OCI-LY7 (cell line): ENCODE measurements at regions not wholly inside any gene's neighbourhood (a gene's known extent, or its start where the extent isn't known, plus 50 kb on each side); places are given as distances from the start of the nearest gene placed in this dataset.

ENCODE experiments used
- BruUV-seq: library from RNA; stranded (reverse); fragments of 400-500 nt; replicated peaks from 2 replicates; lab custom pipeline; 2021; lab: Mats Ljungman, UMichigan
- CTCF ChIA-PET: fragments of 300-600 bp; sonication (Branson Sonifier 250); formaldehyde crosslinking; loops from one replicate; lab custom pipeline; 2022; ENCODE audit warnings: antibody characterized with exemption; ENCODE audit not compliant: unreplicated experiment; lab: Charles Lee
- POLR2A ChIA-PET: fragments of 300-600 bp; sonication (Branson Sonifier 250); formaldehyde crosslinking; loops from one replicate; lab custom pipeline; 2022; ENCODE audit warnings: antibody characterized with exemption; lab: Charles Lee
- DNase-seq: peaks from one replicate; pipeline ENCODE4 v3.0.0-alpha.2; 2015; ENCODE audit warnings: low spot score
- H2AFZ ChIP-seq: fragments of 200-600 bp; sonication (generic), shearing (Covaris generic); 2 replicates; pipeline ENCODE4 v1.6.1; 2014; ENCODE audit warnings: mild to moderate bottlenecking, antibody characterized with exemption, low read length, moderate library complexity
- H3K27ac ChIP-seq: fragments of 200-600 bp; sonication (generic); 2 replicates; pipeline ENCODE4 v1.5.1; 2014; ENCODE audit warnings: mixed run types, low read depth, mild to moderate bottlenecking, moderate library complexity, low read length, inconsistent platforms; ENCODE audit not compliant: poor library complexity, severe bottlenecking
- H3K36me3 ChIP-seq: fragments of 200-600 bp; sonication (generic); 2 replicates; pipeline ENCODE4 v1.6.1; 2014; ENCODE audit warnings: mild to moderate bottlenecking, antibody characterized with exemption, low read length, moderate library complexity, mixed read lengths; ENCODE audit not compliant: insufficient read depth
- H3K4me1 ChIP-seq: fragments of 200-600 bp; sonication (generic); 2 replicates; pipeline ENCODE4 v1.5.1; 2014; ENCODE audit warnings: mild to moderate bottlenecking, low read length; ENCODE audit not compliant: insufficient read depth, poor library complexity, severe bottlenecking
- H3K4me2 ChIP-seq: fragments of 200-600 bp; sonication (generic); 2 replicates; pipeline ENCODE4 v1.6.1; 2014; ENCODE audit warnings: mild to moderate bottlenecking, low read length
- H3K4me3 ChIP-seq: fragments of 200-600 bp; sonication (generic); 2 replicates; pipeline ENCODE4 v1.5.1; 2014; ENCODE audit warnings: mild to moderate bottlenecking, low read depth, low read length; ENCODE audit not compliant: poor library complexity, severe bottlenecking
- H3K79me2 ChIP-seq: fragments of 200-600 bp; sonication (generic); 2 replicates; pipeline ENCODE4 v1.6.1; 2016; ENCODE audit warnings: low read depth, mild to moderate bottlenecking, low read length, moderate library complexity, mixed read lengths; ENCODE audit not compliant: insufficient read depth
- H3K9me2 ChIP-seq: fragments of 200-600 bp; sonication (generic); 2 replicates; pipeline ENCODE4 v1.6.1; 2016; ENCODE audit warnings: mild to moderate bottlenecking, low read length, mixed read lengths; ENCODE audit not compliant: insufficient read depth
- H3K9me3 ChIP-seq: fragments of 200-600 bp; sonication (generic); 2 replicates; pipeline ENCODE4 v1.6.1; 2014; ENCODE audit warnings: mild to moderate bottlenecking, mixed run types, low read length, mixed read lengths
- H4K20me1 ChIP-seq: fragments of 200-600 bp; sonication (generic); 2 replicates; pipeline ENCODE4 v1.6.1; 2014; ENCODE audit warnings: mild to moderate bottlenecking, antibody characterized with exemption, low read length, moderate library complexity, mixed read lengths; ENCODE audit not compliant: insufficient read depth
- EZH2phosphoT487 ChIP-seq: fragments of 200-600 bp; sonication (generic); IDR thresholded peaks from 2 replicates; pipeline ENCODE4 v1.6.1; 2018; ENCODE audit warnings: low read depth, borderline replicate concordance, mild to moderate bottlenecking, mixed run types, antibody characterized with exemption, low read length, moderate library complexity, mixed read lengths
- intact Hi-C: fragments of 100-400 bp; cut with micrococcal nuclease; formaldehyde crosslinking; loops from one replicate; pipeline ENCODE4 v1.10.0; 2022; ENCODE audit not compliant: unreplicated experiment
- TF ChIP-seq, protein P1 (sequence below): fragments of 200-600 bp; sonication (generic); conservative IDR thresholded peaks from 2 replicates; pipeline ENCODE4 v1.5.1; 2014; ENCODE audit warnings: mild to moderate bottlenecking, antibody characterized with exemption, low read length, moderate library complexity, mixed read lengths

DNA sequence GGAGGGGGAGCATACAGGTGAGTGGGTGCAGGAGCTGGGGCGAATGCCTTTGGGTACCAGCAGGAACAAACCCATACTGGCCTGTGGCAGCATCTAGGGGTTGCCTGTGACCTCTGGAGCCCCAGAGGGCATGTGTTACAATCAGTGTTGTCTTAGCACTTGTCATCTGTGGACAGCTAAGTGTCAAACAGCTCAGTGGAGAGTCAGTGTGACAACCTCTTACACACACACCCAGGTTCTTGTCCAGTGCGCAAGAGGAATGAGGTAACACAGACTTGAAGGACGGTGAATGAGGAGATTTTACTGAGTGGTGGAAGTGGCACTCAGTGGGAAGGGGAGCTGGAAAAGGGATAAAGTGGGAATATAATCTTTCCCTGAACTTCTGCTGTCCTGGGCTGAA lies 54.1 kb upstream of the DDIT4L start:
- CTCF ChIA-PET, result no interaction called here
- Histone ChIP-seq H3K27ac (no peak overlapping the region), H3K4me3 (no peak overlapping the region), H3K4me1 (no peaks in the 10 kb centered on the region), H3K9me3 (no peaks in the 10 kb centered on the region), H2AFZ (no peak overlapping the region), H3K9me2 (no peaks in the 10 kb centered on the region), H4K20me1 (no peaks in the 10 kb centered on the region), H3K79me2 (no peaks in the 10 kb centered on the region), H3K4me2 (no peak overlapping the region), H3K36me3 (no peaks in the 10 kb centered on the region)
- intact Hi-C loops, result no loop called here
- no TSS peak for BruUV-seq
- DNase-seq, result no peak
- POLR2A ChIA-PET, result interaction anchor here (0.6 kb wide), 1 partner anchor 867 kb away, joined by 3 read pairs; no protein-coding TSS in a partner anchor
- TF ChIP-seq EZH2phosphoT487, result no peak
- TF ChIP-seq, protein P1, sequence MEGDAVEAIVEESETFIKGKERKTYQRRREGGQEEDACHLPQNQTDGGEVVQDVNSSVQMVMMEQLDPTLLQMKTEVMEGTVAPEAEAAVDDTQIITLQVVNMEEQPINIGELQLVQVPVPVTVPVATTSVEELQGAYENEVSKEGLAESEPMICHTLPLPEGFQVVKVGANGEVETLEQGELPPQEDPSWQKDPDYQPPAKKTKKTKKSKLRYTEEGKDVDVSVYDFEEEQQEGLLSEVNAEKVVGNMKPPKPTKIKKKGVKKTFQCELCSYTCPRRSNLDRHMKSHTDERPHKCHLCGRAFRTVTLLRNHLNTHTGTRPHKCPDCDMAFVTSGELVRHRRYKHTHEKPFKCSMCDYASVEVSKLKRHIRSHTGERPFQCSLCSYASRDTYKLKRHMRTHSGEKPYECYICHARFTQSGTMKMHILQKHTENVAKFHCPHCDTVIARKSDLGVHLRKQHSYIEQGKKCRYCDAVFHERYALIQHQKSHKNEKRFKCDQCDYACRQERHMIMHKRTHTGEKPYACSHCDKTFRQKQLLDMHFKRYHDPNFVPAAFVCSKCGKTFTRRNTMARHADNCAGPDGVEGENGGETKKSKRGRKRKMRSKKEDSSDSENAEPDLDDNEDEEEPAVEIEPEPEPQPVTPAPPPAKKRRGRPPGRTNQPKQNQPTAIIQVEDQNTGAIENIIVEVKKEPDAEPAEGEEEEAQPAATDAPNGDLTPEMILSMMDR, result no peak
